IMR-90 (cell line): ENCODE measurements at regions not wholly inside any gene's neighbourhood (a gene's known extent, or its start where the extent isn't known, plus 50 kb on each side); places are given as distances from the start of the nearest gene placed in this dataset.

Experiments
- ATAC-seq: fragments of 200-7000 bp; cut with Tn5 transposase; 2 replicates; pipeline ENCODE4 v1.9.1; 2020; ENCODE audit warnings: low read depth, mild to moderate bottlenecking, moderate library complexity
- BruUV-seq: library from RNA; stranded (reverse); fragments of 400-500 nt; replicated peaks from 2 replicates; lab custom pipeline; 2021; lab: Mats Ljungman, UMichigan
- CTCF ChIA-PET: fragments of 300-600 bp; formaldehyde crosslinking; extraction: SDS; loops from one replicate; lab custom pipeline; 2021; ENCODE audit warnings: antibody characterized with exemption; lab: Yijun Ruan, JAX
- POLR2A ChIA-PET: fragments of 300-600 bp; sonication (Branson Sonifier 250); formaldehyde crosslinking; loops from one replicate; lab custom pipeline; 2022; ENCODE audit warnings: antibody characterized with exemption; ENCODE audit not compliant: unreplicated experiment; lab: Charles Lee
- DNase-seq: peaks from one replicate; pipeline ENCODE4 v3.0.0; 2013
- H2AFZ ChIP-seq: replicated peaks from 2 replicates; pipeline ENCODE3; 2013; ENCODE audit warnings: low read length, mild to moderate bottlenecking; ENCODE audit not compliant: poor library complexity
- H2AK5ac ChIP-seq: 2 replicates; pipeline ENCODE4 v1.6.1; 2013; ENCODE audit warnings: low read depth, low read length, inconsistent platforms
- H2AK9ac ChIP-seq: replicated peaks from 2 replicates; pipeline ENCODE3; 2013; ENCODE audit warnings: mild to moderate bottlenecking, low read depth, low read length, moderate library complexity; ENCODE audit not compliant: poor library complexity
- H2BK120ac ChIP-seq: 2 replicates; pipeline ENCODE4 v1.6.1; 2013; ENCODE audit warnings: low read depth, low read length, inconsistent platforms
- H2BK15ac ChIP-seq: 3 replicates; pipeline ENCODE4 v1.6.1; 2013; ENCODE audit warnings: low read depth, low read length, inconsistent platforms
- H2BK20ac ChIP-seq: 2 replicates; pipeline ENCODE4 v1.6.1; 2013; ENCODE audit warnings: low read depth, mild to moderate bottlenecking, inconsistent platforms, low read length, moderate library complexity
- H2BK5ac ChIP-seq: 2 replicates; pipeline ENCODE4 v1.6.1; 2013; ENCODE audit warnings: mild to moderate bottlenecking, low read depth, low read length, inconsistent platforms; ENCODE audit not compliant: poor library complexity, severe bottlenecking
- H3K14ac ChIP-seq: replicated peaks from 2 replicates; pipeline ENCODE4 v1.6.1; 2013; ENCODE audit warnings: low read depth, low read length, inconsistent platforms
- H3K18ac ChIP-seq: 2 replicates; pipeline ENCODE4 v1.6.1; 2013; ENCODE audit warnings: low read depth, low read length, control low read depth
- H3K23ac ChIP-seq: 2 replicates; pipeline ENCODE4 v1.6.1; 2013; ENCODE audit warnings: low read depth, low read length, inconsistent platforms
- H3K27ac ChIP-seq: 2 replicates; pipeline ENCODE4 v1.5.1; 2013; ENCODE audit warnings: mild to moderate bottlenecking, control low read depth, low read length; ENCODE audit not compliant: insufficient read depth
- H3K27me3 ChIP-seq: 2 replicates; pipeline ENCODE4 v1.6.1; 2013; ENCODE audit warnings: low read length; ENCODE audit not compliant: control insufficient read depth, insufficient read depth
- H3K36me3 ChIP-seq: 2 replicates; pipeline ENCODE4 v1.6.1; 2013; ENCODE audit warnings: low read length, mixed read lengths; ENCODE audit not compliant: control insufficient read depth, insufficient read depth
- H3K4ac ChIP-seq: 2 replicates; pipeline ENCODE4 v1.6.1; 2013; ENCODE audit warnings: low read depth, low read length, inconsistent platforms
- H3K4me1 ChIP-seq: 2 replicates; pipeline ENCODE4 v1.6.1; 2013; ENCODE audit warnings: low read length, mixed read lengths; ENCODE audit not compliant: control insufficient read depth, insufficient read depth
- H3K4me2 ChIP-seq: 2 replicates; pipeline ENCODE4 v1.6.1; 2013; ENCODE audit warnings: low read depth, mild to moderate bottlenecking, control low read depth, low read length, moderate library complexity
- H3K4me3 ChIP-seq: 2 replicates; pipeline ENCODE4 v1.5.1; 2013; ENCODE audit warnings: low read depth, mild to moderate bottlenecking, control low read depth, low read length, moderate library complexity; ENCODE audit not compliant: insufficient read depth
- H3K56ac ChIP-seq: 2 replicates; pipeline ENCODE4 v1.6.1; 2013; ENCODE audit warnings: low read length, inconsistent platforms; ENCODE audit not compliant: insufficient read depth; ENCODE audit errors: extremely low read depth
- H3K79me1 ChIP-seq, 2 experiments: 2 replicates each; pipeline ENCODE4 v1.6.1; 2013; ENCODE audit warnings: low read length in 2 of 2, inconsistent platforms in 1 of 2, low read depth in 1 of 2
- H3K9ac ChIP-seq: 2 replicates; pipeline ENCODE4 v1.6.1; 2013; ENCODE audit warnings: low read depth, low read length, control low read depth
- H3K9me1 ChIP-seq: 2 replicates; pipeline ENCODE4 v1.6.1; 2013; ENCODE audit warnings: low read length, inconsistent platforms; ENCODE audit not compliant: insufficient read depth
- H3K9me3 ChIP-seq: 2 replicates; pipeline ENCODE4 v1.6.1; 2013; ENCODE audit warnings: low read length; ENCODE audit not compliant: control insufficient read depth, insufficient read depth
- H4K20me1 ChIP-seq: 2 replicates; pipeline ENCODE4 v1.6.1; 2013; ENCODE audit warnings: low read length, inconsistent platforms; ENCODE audit not compliant: insufficient read depth
- H4K5ac ChIP-seq: 2 replicates; pipeline ENCODE4 v1.6.1; 2013; ENCODE audit warnings: mild to moderate bottlenecking, low read depth, low read length, control low read depth
- H4K8ac ChIP-seq, 2 experiments: 2 replicates each; pipeline ENCODE4 v1.6.1; 2013; ENCODE audit warnings: low read depth in 2 of 2, low read length in 2 of 2, control low read depth in 1 of 2, inconsistent platforms in 1 of 2
- H4K91ac ChIP-seq: 2 replicates; pipeline ENCODE4 v1.6.1; 2013; ENCODE audit warnings: low read depth, low read length, inconsistent platforms; ENCODE audit not compliant: insufficient read depth
- MAFK ChIP-seq: IDR thresholded peaks from 2 replicates; pipeline ENCODE4 v1.6.1; 2012; ENCODE audit warnings: low read depth, low read length, improper control_type of control experiment
- SMC3 ChIP-seq: fragments of 150-350 bp; IDR thresholded peaks from 2 replicates; pipeline ENCODE4 v1.6.1; 2016; ENCODE audit warnings: low read depth, mild to moderate bottlenecking, antibody characterized with exemption, low read length, moderate library complexity
- WGBS, 2 experiments: methylation state at CpG; one replicate each; pipeline versions ENCODE4 v1.1.5 to v1.1.7; 2013; ENCODE audit warnings: missing lambda C conversion rate in 2 of 2; ENCODE audit not compliant: insufficient read length in 1 of 2; ENCODE audit errors: extremely low coverage in 2 of 2; 5-methylcytosine and 5-hydroxymethylcytosine counted together
- dilution Hi-C: fragments of 300-500 bp; cut with HindIII; formaldehyde crosslinking; loops from one replicate; pipeline ENCODE4 v1.14.3; 2018; ENCODE audit warnings: low sequenced_read_pairs; ENCODE audit not compliant: unreplicated experiment
- in situ Hi-C: fragments of 300-500 bp; cut with MboI; formaldehyde crosslinking; loops from 3 replicates; pipeline ENCODE4 v1.14.3; 2019; ENCODE audit warnings: low sequenced_read_pairs, inconsistent platforms, mixed read lengths
- intact Hi-C: fragments of 100-400 bp; cut with micrococcal nuclease; formaldehyde crosslinking; loops from 2 replicates; pipeline ENCODE4 v1.10.0; 2022

DNA sequence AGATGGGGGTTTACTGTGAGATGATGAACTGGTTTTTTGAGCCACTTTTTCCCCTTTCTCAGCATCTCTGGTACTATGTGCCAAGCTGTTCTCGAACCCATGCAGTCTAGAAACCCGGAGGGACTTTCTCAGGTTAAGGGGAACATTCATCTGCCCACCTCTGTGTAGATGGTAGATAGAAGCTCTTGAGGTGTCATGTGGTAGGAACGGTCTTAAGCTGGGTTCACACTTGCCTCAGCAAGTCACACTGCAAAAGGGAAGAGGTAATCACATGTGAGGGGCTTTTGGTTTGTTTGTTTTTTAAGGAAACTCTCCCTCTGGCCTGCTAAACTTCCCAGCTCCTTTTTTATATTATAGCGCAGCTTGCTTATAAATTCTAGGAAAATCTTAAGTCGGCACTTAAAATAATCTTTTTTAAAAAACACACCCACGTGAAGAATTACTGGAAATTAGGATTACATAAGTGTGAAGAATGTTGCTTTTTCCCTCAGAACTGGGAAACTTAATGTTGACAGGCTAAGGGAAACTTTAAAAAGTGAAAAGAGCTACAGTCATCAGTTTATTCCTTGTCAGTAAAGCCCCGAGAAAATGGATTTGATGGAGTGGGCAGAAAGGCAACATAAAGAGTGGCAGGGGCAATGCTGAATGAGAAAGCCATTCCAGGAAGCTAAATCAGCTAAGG is 430.3 kb downstream of the ARHGEF28 start:
- in situ Hi-C loops (no loop called here), dilution Hi-C loops (no loop called here), intact Hi-C loops (loop anchor here (5.0 to 10.0 kb wide), 2 partner anchors 61 to 586 kb away; partner anchors contain the start of gene ENC1)
- Histone ChIP-seq H3K14ac (no peak overlapping the region; the same call in 1 of the 2 replicates), H3K9ac (no peak overlapping the region), H2AK9ac (no peak overlapping the region), H3K4me1 (0 out of 2 replicates have a peak, but pooled peaks cover 2% of the 10 kb centered on the region), H3K4me2 (no peak overlapping the region), H2AFZ (no peak overlapping the region), H3K36me3 (no peaks in the 10 kb centered on the region), H3K23ac (no peak overlapping the region), H4K20me1 (no peaks in the 10 kb centered on the region), H3K79me1 (no peaks in the 10 kb centered on the region), H3K27me3 (peaks cover 6% of the 10 kb centered on the region), H4K5ac (no peak overlapping the region), H2BK20ac (no peak overlapping the region), H4K8ac (no peak overlapping the region), H3K18ac (no peak overlapping the region), H2BK15ac (no peak overlapping the region), H3K9me1 (peaks cover 2% of the 10 kb centered on the region; the same call in 1 of the 2 replicates), H3K4me3 (no peak overlapping the region), H4K91ac (no peak overlapping the region), H2BK5ac (no peak overlapping the region), H2AK5ac (no peak overlapping the region), H3K4ac (no peak overlapping the region), H2BK120ac (no peak overlapping the region), H3K27ac (no peak overlapping the region), H3K9me3 (no peaks in the 10 kb centered on the region), H3K56ac (no peak overlapping the region)
- POLR2A ChIA-PET, result no interaction called here
- BruUV-seq, result no TSS peak
- WGBS, 2 experiments, result no CpG with 5 or more reads among the region's 7 CpGs
- CTCF ChIA-PET, result no interaction called here
- TF ChIP-seq SMC3 (no peak), MAFK (peak; percentile 56; the same call in 1 of the 2 replicates)
- DNase-seq (no peak), ATAC-seq (no peak)
